ENCODE measurements at regions not wholly inside any gene's neighbourhood (a gene's known extent, or its start where the extent isn't known, plus 50 kb on each side); places are given as distances from the start of the nearest gene placed in this dataset.

DNA sequence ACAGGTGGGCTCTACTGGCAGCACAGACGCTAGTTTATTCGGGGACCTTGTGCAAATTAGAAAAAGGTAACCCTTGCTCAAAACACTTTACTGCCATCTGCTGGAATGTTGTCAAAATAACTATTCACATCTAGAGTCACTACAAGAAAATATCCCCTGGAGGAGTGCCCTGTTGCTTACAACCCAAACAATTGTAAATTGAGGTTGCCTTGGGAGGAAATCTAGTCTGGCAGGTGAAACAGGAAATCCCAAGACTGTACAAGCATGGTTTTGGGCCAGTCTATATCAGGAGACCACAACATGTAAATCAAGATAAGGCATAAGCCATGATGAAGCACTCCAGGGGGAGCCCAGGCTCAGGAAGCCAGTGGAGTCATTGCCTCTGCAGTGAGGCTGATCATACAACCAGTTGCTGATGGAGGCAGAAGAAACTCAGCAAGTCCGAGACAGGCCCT, 136.8 kb upstream of the ACP3 start:
- TF ChIP-seq, protein P1, sequence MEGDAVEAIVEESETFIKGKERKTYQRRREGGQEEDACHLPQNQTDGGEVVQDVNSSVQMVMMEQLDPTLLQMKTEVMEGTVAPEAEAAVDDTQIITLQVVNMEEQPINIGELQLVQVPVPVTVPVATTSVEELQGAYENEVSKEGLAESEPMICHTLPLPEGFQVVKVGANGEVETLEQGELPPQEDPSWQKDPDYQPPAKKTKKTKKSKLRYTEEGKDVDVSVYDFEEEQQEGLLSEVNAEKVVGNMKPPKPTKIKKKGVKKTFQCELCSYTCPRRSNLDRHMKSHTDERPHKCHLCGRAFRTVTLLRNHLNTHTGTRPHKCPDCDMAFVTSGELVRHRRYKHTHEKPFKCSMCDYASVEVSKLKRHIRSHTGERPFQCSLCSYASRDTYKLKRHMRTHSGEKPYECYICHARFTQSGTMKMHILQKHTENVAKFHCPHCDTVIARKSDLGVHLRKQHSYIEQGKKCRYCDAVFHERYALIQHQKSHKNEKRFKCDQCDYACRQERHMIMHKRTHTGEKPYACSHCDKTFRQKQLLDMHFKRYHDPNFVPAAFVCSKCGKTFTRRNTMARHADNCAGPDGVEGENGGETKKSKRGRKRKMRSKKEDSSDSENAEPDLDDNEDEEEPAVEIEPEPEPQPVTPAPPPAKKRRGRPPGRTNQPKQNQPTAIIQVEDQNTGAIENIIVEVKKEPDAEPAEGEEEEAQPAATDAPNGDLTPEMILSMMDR (IDR thresholded peaks at IDR 0.05), result peak in 11 of 12 donors; percentile 27 to 53 (median 40)
- TF ChIP-seq POLR2A (IDR thresholded peaks at IDR 0.05), result no peak
